ENCODE measurements at regions not wholly inside any gene's neighbourhood (a gene's known extent, or its start where the extent isn't known, plus 50 kb on each side); places are given as distances from the start of the nearest gene placed in this dataset.

GRCh38 chr21:24995216-24995615, 612.1 kb downstream of the MRPL39 start:
- H3K4me3 ChIP-seq (ENCODE audit: low read depth, low read length): no peak overlapping the region
- TF ChIP-seq CTCF (IDR thresholded peaks at IDR 0.05; ENCODE audit: borderline replicate concordance, insufficient read depth, low read depth, low read length): no peak

GRCh38 chr21:24994717-24995116, 612.6 kb downstream of the MRPL39 start:
- no peak overlapping the region for H3K4me3 ChIP-seq (ENCODE audit: low read depth, low read length)
- no peak for TF ChIP-seq CTCF (IDR thresholded peaks at IDR 0.05; ENCODE audit: borderline replicate concordance, insufficient read depth, low read depth, low read length)

- H3K4me3 ChIP-seq (ENCODE audit: low read depth, low read length): no peak overlapping the region
- TF ChIP-seq CTCF (IDR thresholded peaks at IDR 0.05; ENCODE audit: borderline replicate concordance, insufficient read depth, low read depth, low read length): no peak
Observed at GRCh38 chr21:24989516-24989915, 617.8 kb downstream of the MRPL39 start.

GRCh38 chr21:24988941-24989340, 618.3 kb downstream of the MRPL39 start:
- no peak overlapping the region for H3K4me3 ChIP-seq (ENCODE audit: low read depth, low read length)
- no peak for TF ChIP-seq CTCF (IDR thresholded peaks at IDR 0.05; ENCODE audit: borderline replicate concordance, insufficient read depth, low read depth, low read length)

GRCh38 chr21:24976238-24976637, 631.0 kb downstream of the MRPL39 start:
- no peak overlapping the region for H3K4me3 ChIP-seq (ENCODE audit: low read depth, low read length)

GRCh38 chr21:24969068-24969467, 638.2 kb downstream of the MRPL39 start:
- H3K4me3 ChIP-seq (ENCODE audit: low read depth, low read length): no peak overlapping the region
- TF ChIP-seq CTCF (IDR thresholded peaks at IDR 0.05; ENCODE audit: borderline replicate concordance, insufficient read depth, low read depth, low read length): no peak

More at GRCh38 chr21:24976238-24976637, 631.0 kb downstream of the MRPL39 start:
- TF ChIP-seq CTCF (IDR thresholded peaks at IDR 0.05; ENCODE audit: borderline replicate concordance, insufficient read depth, low read depth, low read length): no peak

- H3K4me3 ChIP-seq (ENCODE audit: low read depth, low read length): no peak overlapping the region
- TF ChIP-seq CTCF (IDR thresholded peaks at IDR 0.05; ENCODE audit: borderline replicate concordance, insufficient read depth, low read depth, low read length): no peak
Observed at GRCh38 chr21:24955275-24955961, 651.9 kb downstream of the MRPL39 start.
